Stimulated activated CD4-positive, alpha-beta T cell treated with anti-CD3 and anti-CD28 coated beads, Interleukin-12 subunit alpha, Interleukin-12 subunit beta, amount 100 ng/mL, for 48 hours (primary cell): ENCODE measurements at regions not wholly inside any gene's neighbourhood (a gene's known extent, or its start where the extent isn't known, plus 50 kb on each side); places are given as distances from the start of the nearest gene placed in this dataset.

ENCODE experiments used
- DNase-seq, 3 donors: peaks; one replicate each; pipeline ENCODE4 v3.0.0-alpha.2; 2020; ENCODE audit warnings: low read depth in 2 of 3, low spot score in 1 of 3

DNA sequence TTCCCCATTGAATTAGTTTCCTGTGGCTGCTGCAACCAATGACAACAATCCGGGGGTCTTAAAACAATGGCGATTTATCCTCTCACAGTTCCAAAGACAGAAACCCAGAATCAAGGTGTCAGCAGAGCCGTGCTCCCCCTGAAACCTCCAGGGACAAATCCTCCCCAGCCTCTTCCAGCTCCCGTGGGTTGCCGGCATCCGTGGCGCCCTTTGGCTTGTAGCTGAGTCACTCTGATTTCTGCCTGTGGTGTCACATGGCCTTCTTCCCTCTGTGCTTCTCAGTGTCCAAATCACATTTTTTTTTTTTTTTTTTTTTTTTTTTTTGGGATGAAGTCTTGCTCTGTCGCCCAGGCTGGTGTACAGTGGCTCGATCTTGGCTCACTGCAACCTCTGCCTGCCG is 64.5 kb upstream of the STX18 start:
- no peak for DNase-seq

GRCh38 chr4:4605849-4606248 is 64.0 kb upstream of the STX18 start:
- no peak for DNase-seq

DNA sequence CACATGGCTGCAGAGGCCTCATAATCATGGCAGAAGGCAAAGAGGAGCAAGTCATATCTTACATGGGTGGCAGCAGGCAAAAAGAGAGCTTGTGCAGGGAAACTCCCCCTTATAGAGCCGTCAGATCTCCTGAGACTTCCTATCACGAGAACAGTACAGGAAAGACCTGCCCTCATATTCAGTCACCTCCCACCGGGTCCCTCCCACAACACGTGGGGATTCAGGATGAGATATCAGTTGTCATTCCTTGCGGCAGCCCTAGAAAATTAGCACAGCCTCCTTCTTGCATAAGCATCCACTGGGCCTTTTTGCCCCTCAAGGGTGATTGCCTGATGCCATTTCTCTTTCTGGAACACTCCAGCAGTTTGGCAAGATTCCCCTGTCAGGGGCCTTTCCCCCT is 61.7 kb upstream of the STX18 start:
- DNase-seq = no peak

- DNase-seq = no peak
These were observed 61.2 kb upstream of the STX18 start for GRCh38 chr4:4603067-4603466.

DNA sequence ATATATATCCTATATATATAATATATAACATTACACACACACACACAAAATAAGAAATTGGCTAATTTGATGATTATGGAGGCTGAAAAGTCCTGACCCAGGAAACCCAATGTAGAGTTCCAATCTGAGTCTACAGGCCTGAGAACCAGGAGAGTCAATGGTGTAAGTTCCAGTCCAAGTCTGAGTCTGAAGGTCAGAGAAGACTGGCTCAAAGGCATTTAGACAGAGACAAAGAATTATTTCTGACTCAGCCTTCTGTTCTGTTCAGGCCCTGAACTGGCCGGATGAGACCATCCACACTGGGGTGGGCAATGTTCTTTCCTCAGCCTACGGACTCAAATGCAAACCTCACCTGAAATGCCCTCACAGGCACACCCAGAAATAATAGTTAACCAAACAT is 60.6 kb upstream of the STX18 start:
- no peak for DNase-seq

GRCh38 chr4:4601803-4602369 is 60.0 kb upstream of the STX18 start:
- no peak for DNase-seq

- DNase-seq = no peak
These were observed 57.8 kb upstream of the STX18 start for GRCh38 chr4:4599481-4600275.

GRCh38 chr4:4598851-4599411 is 57.1 kb upstream of the STX18 start:
- DNase-seq = no peak

- DNase-seq = no peak
These were observed 54.9 kb upstream of the STX18 start for GRCh38 chr4:4596720-4597119.

DNA sequence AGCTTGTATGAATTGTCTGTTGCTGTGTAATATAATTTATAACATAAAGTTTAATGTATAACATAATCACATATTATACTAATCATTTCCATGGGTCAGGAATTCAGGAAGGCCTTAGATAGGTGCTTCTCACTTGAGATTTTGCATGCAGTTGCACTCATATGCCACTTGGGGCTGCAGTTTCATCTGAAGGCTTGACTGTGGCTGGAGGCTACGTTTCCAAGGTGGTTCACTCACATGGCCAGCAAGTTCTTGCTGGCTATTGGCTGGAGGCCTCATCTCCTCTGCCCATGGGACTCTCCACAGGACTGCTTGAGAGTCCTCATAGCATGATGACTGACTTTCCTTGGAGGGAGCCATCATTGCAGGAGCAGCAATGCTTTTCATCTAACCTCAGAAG is 53.4 kb upstream of the STX18 start:
- DNase-seq = no peak

DNA sequence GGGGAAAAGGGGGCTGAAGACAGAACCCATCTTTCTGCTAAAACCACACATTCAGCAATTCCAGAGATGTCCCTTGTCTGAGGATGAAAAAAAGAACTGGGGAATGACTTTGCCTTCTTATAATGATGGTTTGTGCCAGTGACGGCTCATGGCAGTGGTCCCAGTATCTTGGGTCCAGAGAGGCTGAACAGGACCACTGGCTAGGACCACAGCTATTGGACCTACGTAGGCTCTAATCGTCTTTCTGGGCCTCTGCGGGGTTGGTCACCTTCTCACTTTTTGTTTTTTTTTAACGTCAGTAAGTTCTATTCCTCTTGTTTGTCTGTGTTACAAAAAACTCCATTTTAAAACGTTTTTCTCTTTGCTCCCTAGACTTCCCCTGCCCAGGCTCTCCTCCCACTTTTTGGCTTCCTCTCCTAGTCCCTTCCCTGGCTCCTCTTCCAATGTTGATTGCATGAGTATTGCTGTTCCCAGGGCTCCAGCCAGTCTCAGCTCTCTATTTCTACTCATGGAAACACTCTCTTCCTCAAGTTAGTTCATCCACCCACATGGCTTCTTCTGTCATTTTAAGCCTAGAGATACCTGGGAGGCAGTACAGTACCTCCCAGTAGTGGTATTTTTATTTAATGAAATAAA is 52.6 kb upstream of the STX18 start:
- no peak for DNase-seq

DNA sequence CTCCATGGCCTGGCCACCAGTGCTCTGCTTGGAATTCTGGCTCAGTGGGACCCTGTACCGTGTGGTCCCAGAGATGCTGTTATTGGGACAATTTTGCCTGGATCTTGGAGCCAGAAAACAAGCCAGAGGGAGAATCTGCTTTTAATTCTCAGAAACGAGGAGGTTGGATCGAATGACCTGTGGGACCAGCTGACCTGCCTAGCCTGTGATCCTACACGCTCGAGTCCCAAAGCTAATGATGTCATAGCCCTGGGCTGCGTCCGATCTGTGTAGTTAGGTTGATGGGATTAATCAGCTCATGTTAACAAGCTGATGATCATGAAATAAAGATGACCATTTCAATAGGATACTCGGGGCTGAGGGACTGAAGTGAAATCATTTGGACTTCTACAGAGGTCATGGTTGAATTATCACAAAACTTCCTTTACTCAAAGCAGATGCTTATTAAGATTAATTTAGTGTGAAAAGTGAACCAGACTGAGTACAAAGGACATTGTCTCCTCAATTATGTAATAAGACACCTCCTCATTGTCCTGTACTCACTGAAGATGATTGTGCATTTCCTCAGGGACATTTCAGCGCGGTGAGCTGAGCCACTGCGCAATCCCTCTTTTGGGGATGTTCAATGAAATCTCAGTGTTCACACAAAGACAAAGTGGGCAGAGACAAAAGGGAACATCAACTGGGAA is 51.9 kb upstream of the STX18 start:
- DNase-seq = no peak

DNA sequence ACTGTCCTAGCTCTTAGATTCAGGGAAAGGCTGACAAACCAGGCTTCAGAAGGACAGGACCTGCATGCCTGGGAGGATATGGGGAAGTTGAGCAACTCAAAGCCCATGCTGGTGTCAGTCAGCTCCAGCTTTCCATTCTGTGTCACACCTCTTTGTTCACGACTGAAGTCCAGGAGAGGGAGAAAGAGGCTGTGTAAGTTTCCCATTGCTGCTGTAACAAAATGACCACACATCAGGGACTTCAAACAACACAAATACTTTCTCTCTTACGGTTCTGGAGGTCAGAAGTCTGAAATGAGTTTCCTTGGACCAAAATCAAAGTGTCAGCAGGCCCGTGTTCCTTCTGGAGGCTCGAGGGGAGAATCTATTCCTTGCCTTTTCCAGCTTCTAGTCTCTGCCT is 50.6 kb upstream of the STX18 start:
- no peak for DNase-seq
